PC-3 (cell line): ENCODE measurements at regions not wholly inside any gene's neighbourhood (a gene's known extent, or its start where the extent isn't known, plus 50 kb on each side); places are given as distances from the start of the nearest gene placed in this dataset.

ENCODE experiments used
- ATAC-seq: fragments of 200-7000 bp; cut with Tn5 transposase; 2 replicates; pipeline ENCODE4 v1.9.1; 2020; ENCODE audit warnings: mild to moderate bottlenecking, moderate library complexity
- BruUV-seq: library from RNA; stranded (reverse); fragments of 400-500 nt; replicated peaks from 2 replicates; lab custom pipeline; 2021; lab: Mats Ljungman, UMichigan
- CTCF ChIA-PET: fragments of 300-600 bp; sonication (Branson Sonifier 250); formaldehyde crosslinking; loops from one replicate; lab custom pipeline; 2022; ENCODE audit warnings: antibody characterized with exemption; lab: Charles Lee
- POLR2A ChIA-PET: fragments of 300-600 bp; sonication (Branson Sonifier 250); formaldehyde crosslinking; loops from one replicate; lab custom pipeline; 2022; ENCODE audit warnings: antibody characterized with exemption; ENCODE audit not compliant: unreplicated experiment; lab: Charles Lee
- DNase-seq: peaks from one replicate; pipeline ENCODE4 v3.0.0-alpha.2; 2015
- H2AFZ ChIP-seq: fragments of 300-600 bp; sonication (generic); 2 replicates; pipeline ENCODE4 v1.6.0; 2016; ENCODE audit warnings: antibody characterized with exemption, low read length
- H3F3A ChIP-seq: fragments of 300-600 bp; sonication (generic); one replicate; pipeline ENCODE4 v1.6.0; 2017; ENCODE audit warnings: antibody characterized with exemption, low read length, control low read depth, mild to moderate bottlenecking; ENCODE audit not compliant: unreplicated experiment
- H3K27ac ChIP-seq: fragments of 300-600 bp; sonication (generic); 2 replicates; pipeline ENCODE4 v1.5.1; 2016; ENCODE audit warnings: mild to moderate bottlenecking, low read length
- H3K27me3 ChIP-seq: fragments of 300-600 bp; sonication (generic); 2 replicates; pipeline ENCODE4 v1.6.1; 2016; ENCODE audit warnings: low read length, mixed read lengths
- H3K36me3 ChIP-seq: fragments of 300-600 bp; sonication (generic); 2 replicates; pipeline ENCODE4 v1.6.1; 2016; ENCODE audit warnings: low read depth, mixed run types, low read length, mixed read lengths
- H3K4me1 ChIP-seq: fragments of 300-600 bp; sonication (generic); 2 replicates; pipeline ENCODE4 v1.5.1; 2016; ENCODE audit warnings: low read length; ENCODE audit not compliant: insufficient read depth
- H3K4me2 ChIP-seq: fragments of 300-600 bp; sonication (generic); 2 replicates; pipeline ENCODE4 v1.6.0; 2016; ENCODE audit warnings: low read length
- H3K4me3 ChIP-seq: fragments of 300-600 bp; sonication (generic); 2 replicates; pipeline ENCODE4 v1.5.1; 2016; ENCODE audit warnings: mild to moderate bottlenecking, low read length, mixed read lengths
- H3K79me2 ChIP-seq: fragments of 300-600 bp; sonication (generic); 2 replicates; pipeline ENCODE4 v1.6.1; 2017; ENCODE audit warnings: low read length, mixed read lengths
- H3K9ac ChIP-seq: fragments of 300-600 bp; sonication (generic); 2 replicates; pipeline ENCODE4 v1.6.0; 2016; ENCODE audit warnings: mild to moderate bottlenecking, low read length
- H3K9me2 ChIP-seq: fragments of 300-600 bp; sonication (generic); replicated peaks from 2 replicates; pipeline ENCODE4 v1.6.1; 2016; ENCODE audit warnings: mixed run types, low read length, mixed read lengths
- H3K9me3 ChIP-seq: fragments of 300-600 bp; sonication (generic); 2 replicates; pipeline ENCODE4 v1.6.1; 2016; ENCODE audit warnings: low read length, mixed read lengths
- H4K20me1 ChIP-seq: fragments of 300-600 bp; sonication (generic); 2 replicates; pipeline ENCODE4 v1.6.1; 2016; ENCODE audit warnings: low read length, mixed read lengths
- EZH2 ChIP-seq: fragments of 300-600 bp; sonication (generic); IDR thresholded peaks from one replicate; pipeline ENCODE4 v1.6.1; 2017; ENCODE audit warnings: antibody characterized with exemption, mild to moderate bottlenecking, low read length; ENCODE audit not compliant: unreplicated experiment
- EZH2phosphoT487 ChIP-seq: fragments of 300-600 bp; sonication (generic); IDR thresholded peaks from 2 replicates; pipeline ENCODE4 v1.6.1; 2018; ENCODE audit warnings: mild to moderate bottlenecking, antibody characterized with exemption, low read length, borderline replicate concordance
- intact Hi-C: fragments of 100-400 bp; cut with micrococcal nuclease; formaldehyde crosslinking; loops from 2 replicates; pipeline ENCODE4 v1.9.0; 2023
- TF ChIP-seq, protein P1 (sequence below): fragments of 300-600 bp; sonication (generic); conservative IDR thresholded peaks from 2 replicates; pipeline ENCODE4 v1.5.1; 2017; ENCODE audit warnings: antibody characterized with exemption, low read depth, mild to moderate bottlenecking, low read length

DNA sequence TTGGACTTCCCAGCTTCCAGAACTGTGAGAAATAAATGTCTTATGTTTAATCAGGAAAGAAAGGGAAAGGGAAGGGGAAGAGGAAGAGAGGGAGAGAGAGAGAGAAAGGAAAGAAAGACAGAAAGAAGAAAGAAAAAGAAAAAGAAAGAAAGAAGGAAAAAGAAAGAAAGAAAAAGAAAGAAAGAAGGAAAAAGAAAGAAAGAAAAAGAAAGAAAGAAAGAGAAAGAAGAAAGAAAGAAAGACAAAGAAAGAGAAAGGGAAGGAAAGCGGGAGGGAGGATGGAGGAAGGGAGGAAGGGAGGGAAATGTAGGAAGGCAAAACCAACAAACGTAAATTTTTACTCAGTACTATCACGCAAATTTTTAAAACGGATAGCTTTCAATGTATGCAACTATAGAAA, 2281.8 kb downstream of the LRRC4C start:
- H3K4me2 ChIP-seq, result no peak overlapping the region
- ATAC-seq (no peak), DNase-seq (no peak)
- no peaks in the 10 kb centered on the region for H3F3A ChIP-seq
- no peaks in the 10 kb centered on the region for H4K20me1 ChIP-seq
- H3K4me1 ChIP-seq, result no peaks in the 10 kb centered on the region
- H3K27ac ChIP-seq, result no peak overlapping the region
- no peaks in the 10 kb centered on the region for H3K36me3 ChIP-seq
- no peaks in the 10 kb centered on the region for H3K9me2 ChIP-seq
- H3K79me2 ChIP-seq, result no peaks in the 10 kb centered on the region
- intact Hi-C loops, result no loop called here
- POLR2A ChIA-PET, result no interaction called here
- H3K9ac ChIP-seq, result no peak overlapping the region
- TF ChIP-seq, protein P1, sequence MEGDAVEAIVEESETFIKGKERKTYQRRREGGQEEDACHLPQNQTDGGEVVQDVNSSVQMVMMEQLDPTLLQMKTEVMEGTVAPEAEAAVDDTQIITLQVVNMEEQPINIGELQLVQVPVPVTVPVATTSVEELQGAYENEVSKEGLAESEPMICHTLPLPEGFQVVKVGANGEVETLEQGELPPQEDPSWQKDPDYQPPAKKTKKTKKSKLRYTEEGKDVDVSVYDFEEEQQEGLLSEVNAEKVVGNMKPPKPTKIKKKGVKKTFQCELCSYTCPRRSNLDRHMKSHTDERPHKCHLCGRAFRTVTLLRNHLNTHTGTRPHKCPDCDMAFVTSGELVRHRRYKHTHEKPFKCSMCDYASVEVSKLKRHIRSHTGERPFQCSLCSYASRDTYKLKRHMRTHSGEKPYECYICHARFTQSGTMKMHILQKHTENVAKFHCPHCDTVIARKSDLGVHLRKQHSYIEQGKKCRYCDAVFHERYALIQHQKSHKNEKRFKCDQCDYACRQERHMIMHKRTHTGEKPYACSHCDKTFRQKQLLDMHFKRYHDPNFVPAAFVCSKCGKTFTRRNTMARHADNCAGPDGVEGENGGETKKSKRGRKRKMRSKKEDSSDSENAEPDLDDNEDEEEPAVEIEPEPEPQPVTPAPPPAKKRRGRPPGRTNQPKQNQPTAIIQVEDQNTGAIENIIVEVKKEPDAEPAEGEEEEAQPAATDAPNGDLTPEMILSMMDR, result no peak
- TF ChIP-seq EZH2phosphoT487, result no peak
- no peak for TF ChIP-seq EZH2
- H3K27me3 ChIP-seq, result no peaks in the 10 kb centered on the region
- CTCF ChIA-PET, result no interaction called here
- BruUV-seq, result no TSS peak
- H3K9me3 ChIP-seq, result no peaks in the 10 kb centered on the region
- no peak overlapping the region for H2AFZ ChIP-seq
- H3K4me3 ChIP-seq, result no peak overlapping the region

DNA sequence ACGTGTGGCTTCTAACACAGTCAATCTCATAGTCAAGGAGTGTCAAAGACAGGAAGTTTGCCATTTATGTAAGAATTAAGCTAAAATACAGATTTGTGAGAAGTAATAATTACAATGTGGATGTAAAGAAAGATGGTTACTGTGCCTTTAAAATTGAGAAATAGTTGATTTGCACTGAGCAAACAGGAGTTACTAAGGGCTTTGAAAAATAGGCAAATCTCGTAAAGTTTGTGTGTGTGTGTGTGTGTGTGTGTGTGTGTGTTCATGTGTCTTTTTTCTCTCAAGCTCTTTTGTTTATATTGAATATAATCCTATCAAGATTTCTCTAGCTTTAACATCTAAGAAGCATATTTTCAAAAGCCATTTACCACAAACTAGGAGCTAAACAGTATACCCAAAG, 2284.5 kb downstream of the LRRC4C start:
- Histone ChIP-seq H3K36me3 (no peaks in the 10 kb centered on the region), H3K4me1 (no peaks in the 10 kb centered on the region), H3K9me2 (no peaks in the 10 kb centered on the region), H3K4me2 (no peak overlapping the region), H3K9ac (no peak overlapping the region), H3K9me3 (no peaks in the 10 kb centered on the region), H4K20me1 (no peaks in the 10 kb centered on the region), H3K27me3 (no peaks in the 10 kb centered on the region), H3F3A (no peaks in the 10 kb centered on the region), H2AFZ (peak overlapping the region; percentile 12; the same call in 1 of the 2 replicates), H3K4me3 (no peak overlapping the region), H3K79me2 (no peaks in the 10 kb centered on the region), H3K27ac (no peak overlapping the region)
- no TSS peak for BruUV-seq
- ATAC-seq (no peak), DNase-seq (peak; percentile 5)
- POLR2A ChIA-PET, result no interaction called here
- CTCF ChIA-PET, result no interaction called here
- TF ChIP-seq EZH2, result no peak
- no peak for TF ChIP-seq EZH2phosphoT487
- TF ChIP-seq, protein P1, result no peak
- intact Hi-C loops, result no loop called here

DNA sequence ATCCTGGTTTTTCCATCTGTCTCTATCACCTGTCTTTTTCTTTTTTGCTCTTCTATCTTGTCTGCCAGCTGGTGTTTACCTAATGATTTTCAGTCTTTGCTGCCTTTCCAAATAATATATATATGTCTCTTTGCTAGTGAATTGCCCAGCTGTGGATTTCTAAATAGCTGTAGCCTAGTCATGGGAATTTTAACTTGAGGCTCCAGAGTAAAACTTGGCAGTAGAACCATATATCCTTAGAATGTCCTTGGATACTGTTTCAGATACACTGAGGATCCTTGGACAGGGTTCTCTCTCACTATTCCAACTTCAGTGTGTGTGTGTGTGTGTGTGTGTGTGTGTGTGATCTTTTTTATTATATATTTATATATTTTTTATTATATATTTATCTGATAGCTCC, 2285.3 kb downstream of the LRRC4C start:
- no peaks in the 10 kb centered on the region for H4K20me1 ChIP-seq
- no peaks in the 10 kb centered on the region for H3K27me3 ChIP-seq
- ChIA-PET CTCF (interaction anchor here (0.6 kb wide), 1 partner anchor 1002 kb away, joined by 3 read pairs; no protein-coding TSS in a partner anchor), POLR2A (no interaction called here)
- no peaks in the 10 kb centered on the region for H3F3A ChIP-seq
- H3K9ac ChIP-seq, result no peak overlapping the region
- H3K4me2 ChIP-seq, result no peak overlapping the region
- intact Hi-C loops, result no loop called here
- H3K9me2 ChIP-seq, result no peaks in the 10 kb centered on the region
- H3K4me3 ChIP-seq, result no peak overlapping the region
- H3K27ac ChIP-seq, result no peak overlapping the region
- H3K9me3 ChIP-seq, result no peaks in the 10 kb centered on the region
- no peaks in the 10 kb centered on the region for H3K4me1 ChIP-seq
- BruUV-seq, result no TSS peak
- no peak overlapping the region for H2AFZ ChIP-seq
- TF ChIP-seq, protein P1, result no peak
- TF ChIP-seq EZH2, result no peak
- TF ChIP-seq EZH2phosphoT487, result no peak
- ATAC-seq (no peak), DNase-seq (no peak)
- no peaks in the 10 kb centered on the region for H3K36me3 ChIP-seq
- H3K79me2 ChIP-seq, result no peaks in the 10 kb centered on the region
